ENCODE measurements at regions not wholly inside any gene's neighbourhood (a gene's known extent, or its start where the extent isn't known, plus 50 kb on each side); places are given as distances from the start of the nearest gene placed in this dataset.

DNA sequence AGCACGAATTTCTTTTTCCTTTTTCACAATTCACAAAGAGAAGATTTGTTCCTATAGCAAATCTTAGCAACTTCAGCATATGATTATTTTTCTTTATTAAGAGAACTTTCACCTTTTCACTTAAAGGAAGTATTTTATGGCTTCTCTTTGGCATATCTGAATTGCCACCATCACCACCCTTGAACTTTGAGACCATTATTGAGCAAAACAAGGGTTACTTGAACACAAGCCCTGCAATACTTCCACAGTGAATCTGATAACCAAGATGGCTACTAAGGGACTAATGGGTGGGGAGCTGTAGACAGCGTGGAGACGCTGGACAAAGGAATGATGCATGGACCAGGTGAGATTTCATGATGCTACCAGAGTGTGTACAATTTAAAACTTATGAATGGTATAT, 815.0 kb downstream of the LRRIQ3 start:
- TF ChIP-seq, protein P1, sequence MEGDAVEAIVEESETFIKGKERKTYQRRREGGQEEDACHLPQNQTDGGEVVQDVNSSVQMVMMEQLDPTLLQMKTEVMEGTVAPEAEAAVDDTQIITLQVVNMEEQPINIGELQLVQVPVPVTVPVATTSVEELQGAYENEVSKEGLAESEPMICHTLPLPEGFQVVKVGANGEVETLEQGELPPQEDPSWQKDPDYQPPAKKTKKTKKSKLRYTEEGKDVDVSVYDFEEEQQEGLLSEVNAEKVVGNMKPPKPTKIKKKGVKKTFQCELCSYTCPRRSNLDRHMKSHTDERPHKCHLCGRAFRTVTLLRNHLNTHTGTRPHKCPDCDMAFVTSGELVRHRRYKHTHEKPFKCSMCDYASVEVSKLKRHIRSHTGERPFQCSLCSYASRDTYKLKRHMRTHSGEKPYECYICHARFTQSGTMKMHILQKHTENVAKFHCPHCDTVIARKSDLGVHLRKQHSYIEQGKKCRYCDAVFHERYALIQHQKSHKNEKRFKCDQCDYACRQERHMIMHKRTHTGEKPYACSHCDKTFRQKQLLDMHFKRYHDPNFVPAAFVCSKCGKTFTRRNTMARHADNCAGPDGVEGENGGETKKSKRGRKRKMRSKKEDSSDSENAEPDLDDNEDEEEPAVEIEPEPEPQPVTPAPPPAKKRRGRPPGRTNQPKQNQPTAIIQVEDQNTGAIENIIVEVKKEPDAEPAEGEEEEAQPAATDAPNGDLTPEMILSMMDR (IDR thresholded peaks at IDR 0.05 in 2 of 3, conservative IDR thresholded peaks at IDR 0.05 in 1 of 3; ENCODE audit: control insufficient read depth in 2 of 3, extremely low read depth in 1 of 3, insufficient read depth in 1 of 3, low read depth in 3 of 3, low read length in 3 of 3), result no peak
- TF ChIP-seq, protein P2, sequence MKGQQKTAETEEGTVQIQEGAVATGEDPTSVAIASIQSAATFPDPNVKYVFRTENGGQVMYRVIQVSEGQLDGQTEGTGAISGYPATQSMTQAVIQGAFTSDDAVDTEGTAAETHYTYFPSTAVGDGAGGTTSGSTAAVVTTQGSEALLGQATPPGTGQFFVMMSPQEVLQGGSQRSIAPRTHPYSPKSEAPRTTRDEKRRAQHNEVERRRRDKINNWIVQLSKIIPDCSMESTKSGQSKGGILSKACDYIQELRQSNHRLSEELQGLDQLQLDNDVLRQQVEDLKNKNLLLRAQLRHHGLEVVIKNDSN (IDR thresholded peaks at IDR 0.05; ENCODE audit: borderline replicate concordance, extremely low read length, insufficient read depth, low read depth, low read length), result no peak
- TF ChIP-seq EZH2 (IDR thresholded peaks at IDR 0.05; ENCODE audit: borderline replicate concordance, control insufficient read depth, low read depth, low read length), result no peak
- TF ChIP-seq SIN3A (IDR thresholded peaks at IDR 0.05; ENCODE audit: low read depth, low read length), result no peak
- TF ChIP-seq, protein P3, sequence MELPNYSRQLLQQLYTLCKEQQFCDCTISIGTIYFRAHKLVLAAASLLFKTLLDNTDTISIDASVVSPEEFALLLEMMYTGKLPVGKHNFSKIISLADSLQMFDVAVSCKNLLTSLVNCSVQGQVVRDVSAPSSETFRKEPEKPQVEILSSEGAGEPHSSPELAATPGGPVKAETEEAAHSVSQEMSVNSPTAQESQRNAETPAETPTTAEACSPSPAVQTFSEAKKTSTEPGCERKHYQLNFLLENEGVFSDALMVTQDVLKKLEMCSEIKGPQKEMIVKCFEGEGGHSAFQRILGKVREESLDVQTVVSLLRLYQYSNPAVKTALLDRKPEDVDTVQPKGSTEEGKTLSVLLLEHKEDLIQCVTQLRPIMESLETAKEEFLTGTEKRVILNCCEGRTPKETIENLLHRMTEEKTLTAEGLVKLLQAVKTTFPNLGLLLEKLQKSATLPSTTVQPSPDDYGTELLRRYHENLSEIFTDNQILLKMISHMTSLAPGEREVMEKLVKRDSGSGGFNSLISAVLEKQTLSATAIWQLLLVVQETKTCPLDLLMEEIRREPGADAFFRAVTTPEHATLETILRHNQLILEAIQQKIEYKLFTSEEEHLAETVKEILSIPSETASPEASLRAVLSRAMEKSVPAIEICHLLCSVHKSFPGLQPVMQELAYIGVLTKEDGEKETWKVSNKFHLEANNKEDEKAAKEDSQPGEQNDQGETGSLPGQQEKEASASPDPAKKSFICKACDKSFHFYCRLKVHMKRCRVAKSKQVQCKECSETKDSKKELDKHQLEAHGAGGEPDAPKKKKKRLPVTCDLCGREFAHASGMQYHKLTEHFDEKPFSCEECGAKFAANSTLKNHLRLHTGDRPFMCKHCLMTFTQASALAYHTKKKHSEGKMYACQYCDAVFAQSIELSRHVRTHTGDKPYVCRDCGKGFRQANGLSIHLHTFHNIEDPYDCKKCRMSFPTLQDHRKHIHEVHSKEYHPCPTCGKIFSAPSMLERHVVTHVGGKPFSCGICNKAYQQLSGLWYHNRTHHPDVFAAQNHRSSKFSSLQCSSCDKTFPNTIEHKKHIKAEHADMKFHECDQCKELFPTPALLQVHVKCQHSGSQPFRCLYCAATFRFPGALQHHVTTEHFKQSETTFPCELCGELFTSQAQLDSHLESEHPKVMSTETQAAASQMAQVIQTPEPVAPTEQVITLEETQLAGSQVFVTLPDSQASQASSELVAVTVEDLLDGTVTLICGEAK (IDR thresholded peaks at IDR 0.05; ENCODE audit: borderline replicate concordance), result no peak
- no peak for TF ChIP-seq KAT2A (conservative IDR thresholded peaks at IDR 0.05; ENCODE audit: control insufficient read depth, low read depth, low read length)
- TF ChIP-seq ZBTB4 (CRISPR knock-in tag; IDR thresholded peaks at IDR 0.05), result no peak
- TF ChIP-seq NFYA (IDR thresholded peaks at IDR 0.05; ENCODE audit: borderline replicate concordance, low read depth, low read length), result no peak
